ENCODE measurements at regions not wholly inside any gene's neighbourhood (a gene's known extent, or its start where the extent isn't known, plus 50 kb on each side); places are given as distances from the start of the nearest gene placed in this dataset.

DNA sequence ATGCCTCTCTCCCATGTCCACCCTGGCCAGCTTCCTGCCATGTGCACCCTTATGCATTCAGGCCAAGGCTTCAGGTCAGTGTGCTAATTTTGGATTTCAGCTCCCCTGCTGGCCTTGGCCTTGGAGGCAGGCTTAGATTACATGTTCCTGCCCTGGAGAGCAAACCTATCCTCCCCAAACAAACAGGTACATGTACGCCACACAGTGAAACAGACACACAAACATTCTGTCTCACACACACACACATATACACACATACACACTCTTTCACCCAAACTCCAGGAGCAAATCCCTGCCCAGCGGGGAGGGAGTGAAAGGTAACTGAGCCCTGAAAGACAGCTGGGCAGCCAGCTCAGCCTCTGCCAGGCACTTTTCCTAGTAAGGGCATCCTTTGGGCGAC, 62.7 kb upstream of the ARHGAP36 start:
- TF ChIP-seq POLR2AphosphoS5 (IDR thresholded peaks at IDR 0.05; ENCODE audit: low read depth): no peak
- TF ChIP-seq, protein P1, sequence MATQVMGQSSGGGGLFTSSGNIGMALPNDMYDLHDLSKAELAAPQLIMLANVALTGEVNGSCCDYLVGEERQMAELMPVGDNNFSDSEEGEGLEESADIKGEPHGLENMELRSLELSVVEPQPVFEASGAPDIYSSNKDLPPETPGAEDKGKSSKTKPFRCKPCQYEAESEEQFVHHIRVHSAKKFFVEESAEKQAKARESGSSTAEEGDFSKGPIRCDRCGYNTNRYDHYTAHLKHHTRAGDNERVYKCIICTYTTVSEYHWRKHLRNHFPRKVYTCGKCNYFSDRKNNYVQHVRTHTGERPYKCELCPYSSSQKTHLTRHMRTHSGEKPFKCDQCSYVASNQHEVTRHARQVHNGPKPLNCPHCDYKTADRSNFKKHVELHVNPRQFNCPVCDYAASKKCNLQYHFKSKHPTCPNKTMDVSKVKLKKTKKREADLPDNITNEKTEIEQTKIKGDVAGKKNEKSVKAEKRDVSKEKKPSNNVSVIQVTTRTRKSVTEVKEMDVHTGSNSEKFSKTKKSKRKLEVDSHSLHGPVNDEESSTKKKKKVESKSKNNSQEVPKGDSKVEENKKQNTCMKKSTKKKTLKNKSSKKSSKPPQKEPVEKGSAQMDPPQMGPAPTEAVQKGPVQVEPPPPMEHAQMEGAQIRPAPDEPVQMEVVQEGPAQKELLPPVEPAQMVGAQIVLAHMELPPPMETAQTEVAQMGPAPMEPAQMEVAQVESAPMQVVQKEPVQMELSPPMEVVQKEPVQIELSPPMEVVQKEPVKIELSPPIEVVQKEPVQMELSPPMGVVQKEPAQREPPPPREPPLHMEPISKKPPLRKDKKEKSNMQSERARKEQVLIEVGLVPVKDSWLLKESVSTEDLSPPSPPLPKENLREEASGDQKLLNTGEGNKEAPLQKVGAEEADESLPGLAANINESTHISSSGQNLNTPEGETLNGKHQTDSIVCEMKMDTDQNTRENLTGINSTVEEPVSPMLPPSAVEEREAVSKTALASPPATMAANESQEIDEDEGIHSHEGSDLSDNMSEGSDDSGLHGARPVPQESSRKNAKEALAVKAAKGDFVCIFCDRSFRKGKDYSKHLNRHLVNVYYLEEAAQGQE (IDR thresholded peaks at IDR 0.05; ENCODE audit: insufficient replicate concordance, low read depth): no peak
- no peaks in the 10 kb centered on the region for H3K27me3 ChIP-seq (ENCODE audit: insufficient read depth, poor library complexity, severe bottlenecking)
- DNase-seq (ENCODE audit: low read depth in 1 of 2, low spot score in 1 of 2): no peak
- H3K27ac ChIP-seq (replicated peaks): no peak overlapping the region
- H3K4me3 ChIP-seq (replicated peaks; ENCODE audit: insufficient read depth, low read length): no peak overlapping the region

DNA sequence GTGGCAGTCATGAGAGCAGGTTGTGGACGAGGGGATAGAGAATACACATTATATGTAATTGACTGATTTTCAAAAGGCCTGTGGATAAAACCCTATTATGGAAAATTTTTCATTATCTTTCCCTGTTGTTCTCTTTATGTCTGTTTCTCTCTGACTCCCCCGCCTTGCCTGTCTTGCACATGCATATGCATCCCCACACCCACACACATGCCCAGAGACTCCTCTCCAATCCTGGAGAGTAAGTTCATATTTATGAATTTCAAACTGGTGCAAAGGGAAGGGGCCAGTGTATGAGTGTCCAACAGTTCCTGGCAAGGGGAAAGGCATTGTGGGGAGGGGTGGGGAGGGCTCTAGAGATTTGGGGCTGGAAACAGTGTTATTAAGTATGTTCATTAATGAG, 60.8 kb upstream of the ARHGAP36 start:
- no peak overlapping the region for H3K4me3 ChIP-seq (replicated peaks; ENCODE audit: insufficient read depth, low read length)
- TF ChIP-seq SPI1 (IDR thresholded peaks at IDR 0.05; ENCODE audit: borderline replicate concordance, low read depth) (no peak), POLR2AphosphoS5 (IDR thresholded peaks at IDR 0.05; ENCODE audit: low read depth) (no peak), GABPA (IDR thresholded peaks at IDR 0.05; ENCODE audit: low read depth) (no peak)
- TF ChIP-seq, protein P1 (IDR thresholded peaks at IDR 0.05; ENCODE audit: insufficient replicate concordance, low read depth): no peak
- TF ChIP-seq, protein P2, sequence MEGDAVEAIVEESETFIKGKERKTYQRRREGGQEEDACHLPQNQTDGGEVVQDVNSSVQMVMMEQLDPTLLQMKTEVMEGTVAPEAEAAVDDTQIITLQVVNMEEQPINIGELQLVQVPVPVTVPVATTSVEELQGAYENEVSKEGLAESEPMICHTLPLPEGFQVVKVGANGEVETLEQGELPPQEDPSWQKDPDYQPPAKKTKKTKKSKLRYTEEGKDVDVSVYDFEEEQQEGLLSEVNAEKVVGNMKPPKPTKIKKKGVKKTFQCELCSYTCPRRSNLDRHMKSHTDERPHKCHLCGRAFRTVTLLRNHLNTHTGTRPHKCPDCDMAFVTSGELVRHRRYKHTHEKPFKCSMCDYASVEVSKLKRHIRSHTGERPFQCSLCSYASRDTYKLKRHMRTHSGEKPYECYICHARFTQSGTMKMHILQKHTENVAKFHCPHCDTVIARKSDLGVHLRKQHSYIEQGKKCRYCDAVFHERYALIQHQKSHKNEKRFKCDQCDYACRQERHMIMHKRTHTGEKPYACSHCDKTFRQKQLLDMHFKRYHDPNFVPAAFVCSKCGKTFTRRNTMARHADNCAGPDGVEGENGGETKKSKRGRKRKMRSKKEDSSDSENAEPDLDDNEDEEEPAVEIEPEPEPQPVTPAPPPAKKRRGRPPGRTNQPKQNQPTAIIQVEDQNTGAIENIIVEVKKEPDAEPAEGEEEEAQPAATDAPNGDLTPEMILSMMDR (IDR thresholded peaks at IDR 0.05; ENCODE audit: insufficient read depth, low read length): no peak
- no peak overlapping the region for H3K27ac ChIP-seq (replicated peaks)
- DNase-seq (ENCODE audit: low read depth in 1 of 2, low spot score in 1 of 2): no peak
- H3K27me3 ChIP-seq (ENCODE audit: insufficient read depth, poor library complexity, severe bottlenecking): no peaks in the 10 kb centered on the region

DNA sequence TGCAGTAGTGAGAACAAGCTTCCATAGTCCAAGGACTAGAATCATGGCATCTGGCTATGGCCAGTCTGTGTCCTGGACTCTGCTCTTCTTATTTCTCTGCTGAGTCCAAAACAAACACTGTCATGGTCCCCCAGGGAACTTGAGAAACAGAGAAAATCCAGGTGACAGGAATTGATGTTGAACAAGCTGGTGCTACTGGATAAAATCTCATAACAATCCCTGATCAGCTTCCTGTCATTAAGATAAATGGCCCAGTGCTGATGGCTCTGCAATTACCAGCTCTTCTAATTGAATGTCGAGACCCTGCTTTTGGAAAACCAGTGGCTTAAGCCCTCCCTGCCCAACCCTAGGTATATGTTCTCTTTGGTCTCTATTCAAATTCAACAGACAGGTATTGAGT, 58.8 kb upstream of the ARHGAP36 start:
- Histone ChIP-seq H3K27me3 (ENCODE audit: insufficient read depth, poor library complexity, severe bottlenecking) (no peaks in the 10 kb centered on the region), H3K4me3 (replicated peaks; ENCODE audit: insufficient read depth, low read length) (no peak overlapping the region), H3K27ac (replicated peaks) (no peak overlapping the region)
- TF ChIP-seq POLR2AphosphoS5 (IDR thresholded peaks at IDR 0.05; ENCODE audit: low read depth) (no peak), SPI1 (IDR thresholded peaks at IDR 0.05; ENCODE audit: borderline replicate concordance, low read depth) (no peak), GABPA (IDR thresholded peaks at IDR 0.05; ENCODE audit: low read depth) (no peak)
- TF ChIP-seq, protein P2 (IDR thresholded peaks at IDR 0.05; ENCODE audit: insufficient read depth, low read length): no peak
- TF ChIP-seq, protein P1 (IDR thresholded peaks at IDR 0.05; ENCODE audit: insufficient replicate concordance, low read depth): no peak
- no peak for DNase-seq (ENCODE audit: low read depth in 1 of 2, low spot score in 1 of 2)

All from HL-60 (cell line).